HG03342 (cell line): ENCODE measurements at regions not wholly inside any gene's neighbourhood (a gene's known extent, or its start where the extent isn't known, plus 50 kb on each side); places are given as distances from the start of the nearest gene placed in this dataset.
"Not testable (repeated sequence)": the region's sequence is repeated elsewhere in the genome, so short reads cannot be mapped to it uniquely, and the experiment has no call there.

ENCODE experiments used
- ATAC-seq: cut with Tn5 transposase; IDR thresholded peaks from one replicate; pipeline ENCODE4 v1.9.1; 2021; ENCODE audit warnings: mild to moderate bottlenecking, moderate library complexity; ENCODE audit not compliant: unreplicated experiment

GRCh38 chr10:125407000-125407502 is 246.7 kb upstream of the CTBP2 start:
- ATAC-seq: no peak

GRCh38 chr10:125404902-125405301 is 244.5 kb upstream of the CTBP2 start:
- not testable (repeated sequence) for ATAC-seq

- ATAC-seq: no peak
Observed at GRCh38 chr10:125401462-125401861, 241.1 kb upstream of the CTBP2 start.

DNA sequence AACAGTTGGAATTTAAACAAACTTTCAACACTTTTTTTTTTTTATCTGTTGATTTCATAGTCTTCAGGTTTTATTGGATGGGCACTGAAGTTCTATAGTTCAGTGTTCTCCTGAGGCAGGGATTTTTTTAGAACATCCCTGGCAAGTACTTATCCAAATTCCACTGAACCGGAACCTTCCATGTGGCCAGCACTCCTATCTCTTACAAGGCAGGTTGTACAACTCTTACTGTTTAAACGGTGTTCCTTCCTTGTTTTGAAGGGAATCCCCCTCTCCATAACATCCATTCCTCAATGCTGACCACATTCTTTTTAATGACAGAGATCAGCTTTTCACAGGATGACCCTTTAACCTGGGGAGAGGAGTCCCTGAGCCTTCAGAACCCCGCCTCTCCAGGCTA is 238.9 kb upstream of the CTBP2 start:
- ATAC-seq: no peak

DNA sequence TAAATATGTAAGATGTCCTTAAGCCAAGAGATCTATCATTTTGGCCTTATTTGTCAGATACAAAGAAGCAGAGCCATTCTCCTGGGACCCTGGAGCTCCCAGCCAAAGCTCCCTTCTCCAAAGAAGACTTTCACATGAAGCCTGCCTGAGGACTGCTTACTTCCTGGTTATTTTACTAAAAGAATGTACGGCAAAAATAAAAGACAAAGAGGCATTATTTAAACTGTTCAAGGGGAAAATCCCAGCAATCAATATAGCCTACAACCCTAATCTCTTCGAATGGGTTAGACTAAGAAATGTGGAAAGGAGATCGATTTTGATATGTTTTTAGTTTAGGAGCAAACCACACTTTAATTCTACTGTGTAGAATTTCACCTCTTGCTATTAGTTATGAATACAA is 237.9 kb upstream of the CTBP2 start:
- no peak for ATAC-seq

DNA sequence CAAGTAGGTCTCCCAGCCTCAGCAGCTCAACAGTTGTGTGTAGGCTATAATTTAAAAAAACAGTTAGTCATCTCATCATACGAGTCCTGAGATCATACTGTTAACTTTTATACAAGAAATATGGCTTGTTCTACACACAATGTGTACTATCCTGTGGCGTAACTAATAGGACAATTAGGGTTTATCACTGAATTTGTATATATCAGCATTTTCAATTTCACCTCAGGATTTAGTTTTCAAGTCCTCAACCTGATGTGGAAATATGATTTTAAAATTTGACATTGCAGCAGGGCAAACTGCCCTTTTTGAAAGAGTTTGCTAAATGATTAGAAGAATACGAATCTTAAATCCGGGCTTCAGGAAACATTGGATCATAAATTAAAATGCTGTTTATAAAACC is 237.2 kb upstream of the CTBP2 start:
- no peak for ATAC-seq

GRCh38 chr10:125396676-125397075 is 236.3 kb upstream of the CTBP2 start:
- no peak for ATAC-seq

GRCh38 chr10:125392609-125393008 is 232.2 kb upstream of the CTBP2 start:
- no peak for ATAC-seq

DNA sequence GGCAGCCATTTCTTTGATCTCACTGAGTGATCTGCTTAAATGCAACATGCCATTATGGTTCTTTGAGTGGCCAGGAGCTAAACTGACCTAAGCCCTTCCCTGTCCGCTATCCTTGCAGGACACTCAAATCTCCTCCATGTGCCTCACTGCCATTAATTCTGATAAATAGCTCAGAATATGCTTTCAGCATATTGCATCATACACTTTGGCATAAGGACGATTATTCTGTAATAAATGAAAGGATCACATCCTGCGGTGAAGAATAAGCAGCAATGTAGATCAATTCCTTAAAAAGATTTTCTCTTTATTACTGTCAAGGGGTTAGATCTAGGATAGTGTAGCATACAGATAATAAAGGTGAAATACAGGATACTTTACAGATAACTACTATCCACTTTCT is 231.8 kb upstream of the CTBP2 start:
- ATAC-seq: no peak

DNA sequence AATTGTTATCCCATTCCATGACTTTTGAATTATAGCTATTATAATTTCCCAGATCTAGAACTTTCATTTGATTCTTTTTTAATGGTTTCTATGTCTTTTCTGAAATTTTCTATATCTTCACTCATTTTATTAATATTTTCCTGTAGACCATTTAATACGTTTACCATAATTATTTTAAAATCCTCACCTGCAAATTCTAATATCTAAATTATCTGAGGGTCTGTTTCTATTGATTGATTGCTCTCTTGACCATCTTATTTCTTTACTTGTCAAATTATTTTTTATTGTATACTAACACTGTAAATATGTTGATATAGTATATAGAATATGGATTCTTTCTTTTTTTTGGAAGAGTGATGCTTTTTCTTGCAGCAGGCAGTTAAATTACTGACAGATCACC is 229.3 kb upstream of the CTBP2 start:
- ATAC-seq: no peak

DNA sequence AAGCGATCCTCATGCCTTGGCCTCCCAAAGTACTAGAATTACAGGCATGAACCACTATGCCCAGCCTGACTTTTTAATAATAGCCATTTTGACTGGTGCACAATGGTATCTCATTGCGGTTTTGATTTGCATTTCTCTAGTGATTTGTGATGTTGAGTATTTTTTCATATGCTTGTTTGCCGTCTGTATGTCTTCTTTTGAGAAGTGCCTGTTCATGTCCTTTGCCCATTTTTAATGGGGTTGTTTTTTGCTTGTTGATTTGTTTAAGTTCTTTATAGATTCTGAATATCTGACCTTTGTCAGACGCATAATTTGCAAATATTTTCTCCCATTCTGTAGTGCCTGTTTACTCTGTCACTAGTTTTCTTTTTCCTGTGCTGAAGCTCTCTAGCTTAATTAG is 219.2 kb upstream of the CTBP2 start:
- no peak for ATAC-seq

GRCh38 chr10:125377368-125377767 is 217.0 kb upstream of the CTBP2 start:
- ATAC-seq: no peak

GRCh38 chr10:125375210-125375609 is 214.8 kb upstream of the CTBP2 start:
- no peak for ATAC-seq

DNA sequence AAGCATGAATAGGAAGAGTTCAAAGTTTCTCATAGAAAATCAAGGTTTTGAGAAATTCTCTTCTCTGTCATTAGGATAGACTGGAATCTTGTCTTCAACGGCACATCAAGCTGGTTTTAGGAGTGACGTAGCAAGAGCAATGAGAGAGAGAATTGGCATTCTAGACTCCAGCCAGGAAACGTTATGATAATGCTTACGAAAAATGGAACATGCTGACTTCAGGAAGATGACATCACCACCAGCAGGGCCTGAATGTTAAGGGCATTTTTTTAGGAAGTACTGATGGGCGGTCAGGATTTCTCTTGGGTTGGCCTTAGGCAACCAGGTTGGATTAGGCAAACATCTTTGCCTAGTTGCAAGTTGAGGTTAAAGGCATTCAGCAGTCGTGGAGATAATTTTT is 213.2 kb upstream of the CTBP2 start:
- ATAC-seq: no peak

GRCh38 chr10:125370578-125370977 is 210.2 kb upstream of the CTBP2 start:
- ATAC-seq: no peak

GRCh38 chr10:125369382-125370326 is 209.3 kb upstream of the CTBP2 start:
- no peak for ATAC-seq

GRCh38 chr10:125368146-125368545 is 207.8 kb upstream of the CTBP2 start:
- no peak for ATAC-seq

- ATAC-seq: no peak
Observed at GRCh38 chr10:125363791-125364190, 203.4 kb upstream of the CTBP2 start.

DNA sequence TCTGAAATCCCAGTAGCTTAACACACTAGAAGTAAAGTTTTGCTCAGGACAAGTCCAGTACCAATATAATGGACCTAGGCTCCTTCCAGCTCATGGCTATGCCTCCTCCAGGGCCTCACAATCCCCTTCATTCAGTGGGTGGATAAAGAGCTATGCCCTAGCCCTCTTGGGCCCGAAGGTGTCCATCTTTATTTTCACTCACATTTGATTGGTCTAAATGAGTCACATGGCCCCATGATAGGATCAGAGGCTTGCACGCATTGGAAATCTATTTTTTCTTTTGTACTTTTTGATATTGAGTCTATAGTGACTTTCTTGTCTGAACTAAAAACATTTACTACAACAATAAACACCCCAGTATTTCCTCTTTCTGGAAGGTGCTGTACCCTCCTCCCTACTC is 202.6 kb upstream of the CTBP2 start:
- ATAC-seq: no peak

DNA sequence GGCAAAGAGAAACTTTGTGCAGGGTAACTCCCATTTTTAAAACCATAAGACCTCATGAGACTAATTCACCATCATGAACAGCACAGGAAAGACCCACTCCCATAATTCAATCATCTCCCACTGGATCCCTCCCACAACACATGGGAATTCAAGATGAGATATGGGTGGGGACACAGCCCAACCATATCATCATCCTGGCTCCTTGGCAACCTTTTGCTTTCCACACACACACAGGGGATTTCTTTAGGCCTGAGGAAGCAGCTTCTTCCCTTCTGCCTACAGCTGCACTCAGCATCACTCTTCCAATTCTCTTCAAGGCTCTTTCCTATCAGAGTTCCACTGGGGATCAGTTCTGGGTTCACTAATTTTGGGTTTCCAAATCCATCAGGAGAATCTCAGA is 199.0 kb upstream of the CTBP2 start:
- no peak for ATAC-seq

GRCh38 chr10:125355657-125356056 is 195.3 kb upstream of the CTBP2 start:
- ATAC-seq: no peak

DNA sequence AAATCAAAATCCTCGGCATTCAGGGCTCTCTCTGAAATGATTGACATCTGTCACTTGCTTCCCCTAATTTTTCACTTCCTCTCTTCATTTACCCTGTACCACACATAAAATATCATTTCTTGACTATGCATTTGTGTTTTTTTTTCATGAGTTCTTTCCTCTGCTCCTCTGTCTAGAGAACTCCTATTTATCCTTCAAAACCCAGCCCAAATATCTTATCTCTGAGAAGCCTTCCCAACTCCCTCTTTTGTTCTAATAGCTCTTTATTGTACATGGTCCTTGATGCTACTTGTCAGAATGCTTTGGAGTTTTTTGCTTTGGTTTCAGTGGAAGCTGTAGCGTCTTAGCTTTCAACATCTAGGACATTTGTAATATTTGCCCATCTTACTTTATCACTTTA is 190.2 kb upstream of the CTBP2 start:
- no peak for ATAC-seq

DNA sequence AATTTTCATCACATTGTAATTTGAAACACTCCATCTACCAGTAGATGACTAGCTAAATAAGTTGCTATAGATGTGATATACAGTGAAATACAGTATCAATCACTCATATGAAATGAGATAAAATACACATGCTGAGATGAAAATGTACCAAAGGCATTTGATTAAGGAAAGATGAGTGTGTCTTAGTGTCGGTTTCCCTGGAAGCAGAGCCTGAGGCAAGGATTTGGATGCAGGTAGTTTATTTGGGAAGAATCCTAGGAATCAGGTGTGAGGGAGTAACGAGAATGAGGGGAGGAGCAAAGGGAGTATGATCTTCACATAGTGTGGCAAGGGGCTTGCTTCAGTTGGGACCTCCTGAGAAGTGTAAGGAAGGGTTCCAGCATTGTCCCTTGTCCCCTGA is 188.2 kb upstream of the CTBP2 start:
- no peak for ATAC-seq
